Naive thymus-derived CD8-positive, alpha-beta T cell (primary cell): ENCODE measurements at regions not wholly inside any gene's neighbourhood (a gene's known extent, or its start where the extent isn't known, plus 50 kb on each side); places are given as distances from the start of the nearest gene placed in this dataset.

Source experiments
- ATAC-seq, 2 donors: fragments of 150-1000 bp; cut with Tn5 transposase in 1 of 2; sonication (Bioruptor Pico), chemical (Tn5 transposase) in 1 of 2; 1 replicate in 1 of 2; 2 replicates in 1 of 2; pipeline ENCODE4 v1.10.0; 2021; ENCODE audit warnings: mild to moderate bottlenecking in 2 of 2, moderate library complexity in 2 of 2
- POLR2A ChIA-PET: fragments of 350-600 bp; sonication (Branson Sonifier 250); formaldehyde crosslinking; loops from one replicate; lab custom pipeline; 2021; ENCODE audit warnings: antibody characterized with exemption; lab: Charles Lee
- DNase-seq, 10 donors: peaks; one replicate each; pipeline versions ENCODE4 v3.0.0 to v3.0.0-alpha.2; 2020 to 2022
- H3K27ac Mint-ChIP-seq, 10 donors: one replicate each; pipeline ENCODE4 v1.8.0; 2020 to 2022; ENCODE audit warnings: mild to moderate bottlenecking in 10 of 10, mixed read lengths in 10 of 10, moderate library complexity in 4 of 10, inconsistent platforms in 1 of 10
- H3K27me3 Mint-ChIP-seq, 5 donors: one replicate each; pipeline ENCODE4 v1.8.0; 2021 to 2022; ENCODE audit warnings: mixed read lengths in 5 of 5
- H3K36me3 Mint-ChIP-seq, 3 donors: one replicate each; pipeline ENCODE4 v1.8.0; 2020 to 2022; ENCODE audit warnings: mixed read lengths in 3 of 3, mild to moderate bottlenecking in 2 of 3, inconsistent platforms in 1 of 3
- H3K4me1 Mint-ChIP-seq, 4 donors: one replicate each; pipeline ENCODE4 v1.8.0; 2021 to 2022; ENCODE audit warnings: mixed read lengths in 4 of 4
- H3K4me3 Mint-ChIP-seq, 10 donors: one replicate each; pipeline ENCODE4 v1.8.0; 2020 to 2022; ENCODE audit warnings: mild to moderate bottlenecking in 10 of 10, mixed read lengths in 10 of 10, moderate library complexity in 6 of 10, inconsistent platforms in 1 of 10
- H3K9me3 Mint-ChIP-seq, 9 donors: one replicate each; pipeline ENCODE4 v1.8.0; 2020 to 2022; ENCODE audit warnings: mixed read lengths in 9 of 9, mild to moderate bottlenecking in 3 of 9, inconsistent platforms in 1 of 9, moderate library complexity in 1 of 9

GRCh38 chr13:81726037-81726726, 1385.3 kb upstream of the SPRY2 start:
- no peak overlapping the region for H3K27ac Mint-ChIP-seq
- POLR2A ChIA-PET: no interaction called here
- H3K4me3 Mint-ChIP-seq: no peak overlapping the region
- H3K9me3 Mint-ChIP-seq: peaks cover 0 to 21% (median 12%) of the 10 kb centered on the region in 9 donors
- ATAC-seq (no peak), DNase-seq (no peak)
- H3K4me1 Mint-ChIP-seq: no peaks in the 10 kb centered on the region
- H3K27me3 Mint-ChIP-seq: no peaks in the 10 kb centered on the region
- H3K36me3 Mint-ChIP-seq: peaks cover 0 to 6% (median 0%) of the 10 kb centered on the region in 3 donors

DNA sequence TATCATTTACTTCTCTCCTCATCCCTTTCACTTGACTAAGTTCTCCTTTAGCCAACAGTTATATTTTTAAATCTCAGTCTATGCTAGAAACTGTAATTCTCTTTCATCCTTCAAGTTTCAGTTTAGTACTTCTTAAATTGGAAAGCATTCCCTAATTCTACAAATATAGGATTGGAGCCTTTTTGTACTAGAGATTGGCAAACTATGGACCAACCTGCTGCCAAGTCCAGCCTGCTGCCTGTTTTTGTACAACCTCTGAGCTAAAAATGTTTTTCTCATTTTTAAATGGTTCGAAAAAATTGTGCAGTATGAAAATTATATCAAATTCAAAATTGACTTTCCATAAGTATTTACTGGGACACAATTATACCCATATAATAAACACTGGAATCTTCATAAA, 1381.5 kb upstream of the SPRY2 start:
- H3K27me3 Mint-ChIP-seq: no peaks in the 10 kb centered on the region
- H3K9me3 Mint-ChIP-seq: peaks cover 5 to 22% (median 9%) of the 10 kb centered on the region in 9 donors
- no peak overlapping the region for H3K27ac Mint-ChIP-seq
- ATAC-seq: no peak
- H3K36me3 Mint-ChIP-seq: peaks cover 0 to 6% (median 0%) of the 10 kb centered on the region in 3 donors
- POLR2A ChIA-PET: no interaction called here
- H3K4me1 Mint-ChIP-seq: no peaks in the 10 kb centered on the region
- DNase-seq: no peak
- H3K4me3 Mint-ChIP-seq: no peak overlapping the region

DNA sequence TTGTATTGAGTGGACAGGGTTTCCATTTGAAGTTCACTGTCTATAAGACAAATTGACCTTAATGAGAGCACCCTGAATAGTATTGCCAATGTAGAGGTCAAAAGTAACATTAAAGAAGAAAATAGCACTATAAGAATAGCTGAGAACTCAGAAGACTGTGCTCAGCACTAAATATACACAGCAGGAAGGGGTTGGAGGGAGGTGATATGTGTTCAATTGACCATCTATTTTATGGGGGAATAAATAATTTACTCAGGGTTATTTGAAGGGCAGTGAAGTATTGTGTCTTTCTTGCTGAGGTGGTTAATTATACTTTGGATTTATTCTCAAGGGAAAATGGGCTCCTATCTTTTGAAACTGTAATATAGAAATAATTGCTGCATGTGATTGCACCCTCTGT, 1380.5 kb upstream of the SPRY2 start:
- ATAC-seq (no peak), DNase-seq (no peak)
- Mint-ChIP-seq H3K27me3 (no peaks in the 10 kb centered on the region), H3K36me3 (no peaks in the 10 kb centered on the region), H3K27ac (no peak overlapping the region), H3K4me1 (no peaks in the 10 kb centered on the region), H3K4me3 (no peak overlapping the region), H3K9me3 (peaks cover 1 to 14% (median 5%) of the 10 kb centered on the region in 9 donors)
- POLR2A ChIA-PET: no interaction called here

DNA sequence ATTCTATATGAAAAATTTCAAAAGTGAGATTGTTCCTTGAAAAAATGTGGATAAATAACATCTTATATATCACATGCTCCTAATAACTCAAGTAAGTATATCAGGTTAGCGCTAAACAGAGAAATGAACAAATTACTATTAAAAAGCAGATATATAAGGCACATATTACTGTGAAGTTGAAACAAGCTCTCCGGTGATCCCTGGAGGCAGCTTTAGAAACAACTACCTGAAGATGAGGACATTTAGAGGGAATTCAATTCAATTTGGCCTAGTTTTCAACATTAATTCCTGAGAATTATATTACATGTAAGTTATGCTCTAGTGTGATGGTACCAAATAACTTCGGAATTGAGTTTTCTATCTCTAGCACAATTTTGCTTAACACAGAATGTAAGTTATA, 1373.6 kb upstream of the SPRY2 start:
- Mint-ChIP-seq H3K27ac (no peak overlapping the region), H3K4me3 (no peak overlapping the region), H3K4me1 (no peaks in the 10 kb centered on the region), H3K36me3 (no peaks in the 10 kb centered on the region), H3K9me3 (peaks cover 4 to 28% (median 10%) of the 10 kb centered on the region in 9 donors), H3K27me3 (no peaks in the 10 kb centered on the region)
- POLR2A ChIA-PET: no interaction called here
- DNase-seq (no peak), ATAC-seq (no peak)

- Mint-ChIP-seq H3K9me3 (peaks cover 4 to 28% (median 11%) of the 10 kb centered on the region in 9 donors), H3K4me1 (no peaks in the 10 kb centered on the region), H3K27ac (no peak overlapping the region), H3K27me3 (no peaks in the 10 kb centered on the region), H3K4me3 (no peak overlapping the region), H3K36me3 (no peaks in the 10 kb centered on the region)
- POLR2A ChIA-PET: no interaction called here
- DNase-seq: no peak
- ATAC-seq: no peak
These were observed 1372.3 kb upstream of the SPRY2 start for GRCh38 chr13:81713201-81713600.

DNA sequence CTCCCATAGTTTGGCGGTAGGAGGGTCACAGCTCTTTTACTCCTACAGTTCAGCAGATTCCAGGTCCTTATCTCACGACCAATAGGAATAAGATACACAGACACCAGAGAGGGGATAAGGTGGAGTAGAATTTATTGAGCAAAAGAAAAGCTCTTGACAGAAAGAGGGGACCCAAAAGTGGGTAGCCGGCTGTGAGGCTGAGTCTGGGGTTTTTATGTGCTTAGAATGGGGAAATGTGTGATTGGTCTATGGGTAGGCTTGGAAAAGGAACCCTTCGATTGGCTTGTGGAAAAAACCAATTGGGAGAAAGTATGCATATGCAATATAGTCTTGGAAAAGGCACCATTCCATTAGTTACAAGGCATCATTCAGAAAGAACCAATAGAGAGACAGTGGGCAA, 1356.9 kb upstream of the SPRY2 start:
- H3K9me3 Mint-ChIP-seq: peaks cover 7 to 40% (median 14%) of the 10 kb centered on the region in 9 donors
- H3K27me3 Mint-ChIP-seq: no peaks in the 10 kb centered on the region
- H3K4me1 Mint-ChIP-seq: no peaks in the 10 kb centered on the region
- DNase-seq (no peak), ATAC-seq (no peak)
- POLR2A ChIA-PET: no interaction called here
- no peak overlapping the region for H3K4me3 Mint-ChIP-seq
- H3K27ac Mint-ChIP-seq: no peak overlapping the region
- no peaks in the 10 kb centered on the region for H3K36me3 Mint-ChIP-seq

DNA sequence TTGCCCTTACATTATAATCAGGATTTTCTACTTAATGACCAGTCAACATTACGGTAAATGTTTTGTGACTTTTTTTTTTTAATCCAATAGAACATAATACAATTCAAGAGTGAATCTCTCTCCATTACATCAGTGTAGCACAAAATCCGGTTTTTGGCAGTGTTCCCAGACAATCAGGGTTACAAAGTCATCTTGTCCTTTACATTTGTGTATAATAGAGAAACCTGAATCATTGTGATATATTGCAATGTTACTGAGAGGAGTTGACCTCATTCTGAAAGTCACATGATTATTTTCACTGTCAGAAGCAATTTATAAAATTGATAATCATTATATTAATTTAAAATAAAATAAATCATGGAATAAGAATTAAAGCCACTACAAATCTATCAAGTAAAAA, 1346.0 kb upstream of the SPRY2 start:
- ATAC-seq (no peak), DNase-seq (no peak)
- POLR2A ChIA-PET: no interaction called here
- H3K4me1 Mint-ChIP-seq: no peaks in the 10 kb centered on the region
- H3K27me3 Mint-ChIP-seq: no peaks in the 10 kb centered on the region
- H3K9me3 Mint-ChIP-seq: peaks cover 0 to 25% (median 9%) of the 10 kb centered on the region in 9 donors
- no peak overlapping the region for H3K27ac Mint-ChIP-seq
- no peak overlapping the region for H3K4me3 Mint-ChIP-seq
- no peaks in the 10 kb centered on the region for H3K36me3 Mint-ChIP-seq

- Mint-ChIP-seq H3K4me3 (no peak overlapping the region), H3K27me3 (no peaks in the 10 kb centered on the region), H3K27ac (no peak overlapping the region), H3K9me3 (peaks cover 2 to 25% (median 9%) of the 10 kb centered on the region in 9 donors), H3K36me3 (no peaks in the 10 kb centered on the region), H3K4me1 (no peaks in the 10 kb centered on the region)
- DNase-seq (no peak), ATAC-seq (no peak)
- POLR2A ChIA-PET: no interaction called here
These were observed 1342.6 kb upstream of the SPRY2 start for GRCh38 chr13:81683521-81683920.

- no peaks in the 10 kb centered on the region for H3K27me3 Mint-ChIP-seq
- peaks cover 5 to 31% (median 11%) of the 10 kb centered on the region in 9 donors for H3K9me3 Mint-ChIP-seq
- POLR2A ChIA-PET: no interaction called here
- DNase-seq (no peak), ATAC-seq (no peak)
- H3K4me1 Mint-ChIP-seq: no peaks in the 10 kb centered on the region
- no peak overlapping the region for H3K4me3 Mint-ChIP-seq
- H3K36me3 Mint-ChIP-seq: no peaks in the 10 kb centered on the region
- H3K27ac Mint-ChIP-seq: no peak overlapping the region
These were observed 1341.2 kb upstream of the SPRY2 start for GRCh38 chr13:81682081-81682630.

DNA sequence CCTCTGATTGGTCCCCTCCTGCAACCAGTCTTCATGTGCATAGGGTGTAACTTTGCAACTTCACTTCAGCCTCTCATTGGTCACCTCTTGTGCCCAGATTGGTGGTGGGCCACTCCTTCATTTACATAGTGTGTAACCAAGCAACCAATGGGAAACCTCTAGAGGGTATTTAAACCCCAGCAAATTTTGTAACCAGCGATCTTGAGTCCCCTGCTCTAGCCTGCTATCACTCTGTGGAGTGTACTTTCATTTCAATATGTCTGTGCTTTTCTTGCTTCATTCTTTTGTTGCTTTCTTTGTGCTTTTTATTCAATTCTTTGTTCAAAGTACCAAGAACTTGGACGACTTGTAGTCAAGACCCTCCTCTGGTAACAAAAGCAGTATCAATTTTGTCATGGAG, 1336.9 kb upstream of the SPRY2 start:
- Mint-ChIP-seq H3K4me1 (no peaks in the 10 kb centered on the region), H3K4me3 (no peak overlapping the region), H3K27me3 (no peaks in the 10 kb centered on the region), H3K27ac (no peak overlapping the region), H3K36me3 (no peaks in the 10 kb centered on the region), H3K9me3 (peaks cover 0 to 26% (median 10%) of the 10 kb centered on the region in 9 donors)
- DNase-seq: no peak
- POLR2A ChIA-PET: no interaction called here
- no peak for ATAC-seq

GRCh38 chr13:81676008-81676407, 1335.1 kb upstream of the SPRY2 start:
- DNase-seq (no peak), ATAC-seq (no peak)
- POLR2A ChIA-PET: no interaction called here
- no peaks in the 10 kb centered on the region for H3K27me3 Mint-ChIP-seq
- peaks cover 0 to 26% (median 10%) of the 10 kb centered on the region in 9 donors for H3K9me3 Mint-ChIP-seq
- no peaks in the 10 kb centered on the region for H3K4me1 Mint-ChIP-seq
- no peak overlapping the region for H3K4me3 Mint-ChIP-seq
- no peak overlapping the region for H3K27ac Mint-ChIP-seq
- H3K36me3 Mint-ChIP-seq: no peaks in the 10 kb centered on the region

DNA sequence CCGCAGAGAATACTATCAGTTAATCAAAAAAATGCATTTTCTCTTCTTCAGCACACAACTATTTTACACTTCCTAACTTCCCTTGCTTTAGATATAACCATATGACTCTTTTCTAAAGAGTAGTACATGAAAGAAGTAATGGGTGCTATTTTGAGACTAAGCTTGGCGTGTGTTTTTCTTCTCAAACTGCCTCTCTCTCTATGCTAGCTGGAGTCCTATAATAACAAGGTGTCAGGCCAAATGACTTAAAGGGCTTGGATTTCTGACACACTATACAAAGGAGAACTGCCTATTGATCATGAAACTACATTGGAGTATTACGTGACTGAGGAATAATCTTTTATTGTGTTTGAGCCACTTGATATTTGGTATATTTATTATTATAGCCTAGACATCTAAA, 1330.1 kb upstream of the SPRY2 start:
- no peaks in the 10 kb centered on the region for H3K27me3 Mint-ChIP-seq
- H3K4me1 Mint-ChIP-seq: no peaks in the 10 kb centered on the region
- H3K36me3 Mint-ChIP-seq: no peaks in the 10 kb centered on the region
- POLR2A ChIA-PET: no interaction called here
- ATAC-seq (no peak), DNase-seq (no peak)
- peaks cover 6 to 22% (median 9%) of the 10 kb centered on the region in 9 donors for H3K9me3 Mint-ChIP-seq
- no peak overlapping the region for H3K27ac Mint-ChIP-seq
- no peak overlapping the region for H3K4me3 Mint-ChIP-seq

DNA sequence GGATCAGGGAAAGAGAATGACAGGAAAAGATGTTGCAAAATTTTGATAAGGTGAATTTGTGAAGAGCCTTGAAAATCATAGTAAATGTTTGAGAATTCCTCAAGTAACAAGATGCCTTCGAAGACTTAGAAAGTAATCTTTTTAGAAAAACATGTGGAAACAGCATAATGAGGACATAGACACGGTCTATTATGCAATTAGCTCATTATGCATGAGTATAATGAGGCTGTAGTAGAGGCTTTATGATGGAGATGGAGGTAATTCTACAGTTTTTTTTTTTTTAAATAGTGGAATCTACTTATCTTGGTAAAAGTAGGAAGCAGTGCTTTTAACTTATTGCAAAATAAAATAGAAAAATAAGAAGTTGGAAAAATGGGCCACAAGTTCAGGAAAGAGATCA, 1329.1 kb upstream of the SPRY2 start:
- Mint-ChIP-seq H3K9me3 (peaks cover 2 to 24% (median 9%) of the 10 kb centered on the region in 9 donors), H3K36me3 (no peaks in the 10 kb centered on the region), H3K4me1 (no peaks in the 10 kb centered on the region), H3K27me3 (no peaks in the 10 kb centered on the region), H3K4me3 (no peak overlapping the region), H3K27ac (no peak overlapping the region)
- DNase-seq (no peak), ATAC-seq (no peak)
- POLR2A ChIA-PET: interaction anchor here (0.6 kb wide), 1 partner anchor 739 kb away, joined by 3 read pairs; no protein-coding TSS in a partner anchor

GRCh38 chr13:81664872-81665271, 1323.9 kb upstream of the SPRY2 start:
- no peak for ATAC-seq
- POLR2A ChIA-PET: no interaction called here
- Mint-ChIP-seq H3K36me3 (no peaks in the 10 kb centered on the region), H3K4me1 (no peaks in the 10 kb centered on the region), H3K27ac (no peak overlapping the region), H3K9me3 (peaks cover 4 to 22% (median 12%) of the 10 kb centered on the region in 9 donors), H3K4me3 (no peak overlapping the region), H3K27me3 (no peaks in the 10 kb centered on the region)
- no peak for DNase-seq
